GM21619 (cell line): ENCODE measurements at regions not wholly inside any gene's neighbourhood (a gene's known extent, or its start where the extent isn't known, plus 50 kb on each side); places are given as distances from the start of the nearest gene placed in this dataset.

ENCODE experiments used
- ATAC-seq: cut with Tn5 transposase; IDR thresholded peaks from one replicate; pipeline ENCODE4 v1.9.1; 2021; ENCODE audit not compliant: unreplicated experiment

GRCh38 chr12:107318806-107319532 lies 225.6 kb upstream of the CRY1 start:
- no peak for ATAC-seq

DNA sequence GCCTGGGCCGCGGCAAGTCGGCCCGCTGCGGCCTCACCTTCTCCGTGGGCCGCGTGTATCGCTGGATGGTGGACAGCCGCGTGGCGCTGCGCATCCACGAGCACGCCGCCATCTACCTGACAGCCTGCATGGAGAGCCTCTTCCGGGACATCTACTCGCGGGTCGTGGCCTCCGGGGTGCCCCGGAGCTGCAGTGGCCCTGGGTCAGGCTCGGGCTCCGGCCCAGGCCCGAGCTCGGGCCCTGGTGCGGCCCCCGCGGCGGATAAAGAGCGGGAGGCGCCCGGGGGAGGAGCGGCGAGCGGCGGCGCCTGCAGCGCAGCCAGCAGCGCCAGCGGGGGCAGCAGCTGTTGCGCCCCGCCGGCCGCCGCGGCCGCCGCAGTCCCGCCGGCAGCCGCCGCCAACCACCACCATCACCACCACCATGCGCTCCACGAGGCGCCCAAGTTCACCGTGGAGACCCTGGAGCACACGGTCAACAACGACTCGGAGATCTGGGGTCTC lies 226.2 kb upstream of the CRY1 start:
- no peak for ATAC-seq

GRCh38 chr12:107320033-107320928 lies 226.9 kb upstream of the CRY1 start:
- no peak for ATAC-seq

- ATAC-seq: no peak
Observed at GRCh38 chr12:107320929-107321631, 227.7 kb upstream of the CRY1 start.

GRCh38 chr12:107322063-107322462 lies 228.7 kb upstream of the CRY1 start:
- no peak for ATAC-seq

DNA sequence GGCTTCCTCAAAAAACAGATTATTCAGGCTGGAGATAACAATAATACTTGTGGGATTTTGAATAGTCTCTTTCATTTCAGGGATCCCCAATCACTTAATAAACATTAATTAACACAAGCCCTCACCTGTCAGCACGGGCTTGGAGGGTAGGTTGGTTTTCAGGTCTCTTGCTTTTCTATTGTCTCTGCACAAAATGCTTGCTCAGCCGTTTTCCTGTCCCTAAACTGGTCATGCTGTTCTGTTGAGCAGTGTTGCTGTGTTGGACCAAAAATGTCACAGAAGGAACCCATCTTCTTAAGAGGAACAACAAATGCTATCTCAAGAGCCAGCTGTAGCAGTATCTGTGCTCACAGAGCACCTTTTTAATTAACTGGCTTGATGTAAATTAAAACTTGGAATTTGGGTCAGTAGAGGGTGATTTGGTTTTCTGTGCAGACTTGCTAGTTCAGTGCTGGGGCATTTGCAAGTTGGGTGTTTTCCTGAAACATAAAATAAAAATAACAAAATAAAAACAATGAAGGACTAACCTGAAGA lies 231.8 kb upstream of the CRY1 start:
- no peak for ATAC-seq

DNA sequence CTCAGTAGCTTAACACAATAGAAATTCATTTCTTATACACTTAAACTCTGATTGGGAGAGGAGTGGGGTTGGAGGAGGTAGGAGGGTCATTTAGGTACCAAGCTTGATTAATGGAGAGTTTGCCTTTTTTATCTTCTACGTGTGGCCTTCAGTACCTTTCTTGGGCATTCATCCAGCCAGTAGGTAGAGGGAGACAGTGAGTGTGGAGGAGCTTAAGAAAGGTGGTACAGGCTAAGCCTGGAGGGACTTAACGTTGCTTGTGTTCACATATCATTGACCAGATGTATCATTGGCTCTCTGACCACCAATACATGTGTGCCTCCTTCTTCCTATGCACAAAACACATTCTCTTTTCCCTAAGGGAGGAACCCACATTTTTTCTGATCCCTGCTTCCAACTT lies 232.9 kb upstream of the CRY1 start:
- no peak for ATAC-seq

- no peak for ATAC-seq
Observed at GRCh38 chr12:107327651-107328182, 234.4 kb upstream of the CRY1 start.

DNA sequence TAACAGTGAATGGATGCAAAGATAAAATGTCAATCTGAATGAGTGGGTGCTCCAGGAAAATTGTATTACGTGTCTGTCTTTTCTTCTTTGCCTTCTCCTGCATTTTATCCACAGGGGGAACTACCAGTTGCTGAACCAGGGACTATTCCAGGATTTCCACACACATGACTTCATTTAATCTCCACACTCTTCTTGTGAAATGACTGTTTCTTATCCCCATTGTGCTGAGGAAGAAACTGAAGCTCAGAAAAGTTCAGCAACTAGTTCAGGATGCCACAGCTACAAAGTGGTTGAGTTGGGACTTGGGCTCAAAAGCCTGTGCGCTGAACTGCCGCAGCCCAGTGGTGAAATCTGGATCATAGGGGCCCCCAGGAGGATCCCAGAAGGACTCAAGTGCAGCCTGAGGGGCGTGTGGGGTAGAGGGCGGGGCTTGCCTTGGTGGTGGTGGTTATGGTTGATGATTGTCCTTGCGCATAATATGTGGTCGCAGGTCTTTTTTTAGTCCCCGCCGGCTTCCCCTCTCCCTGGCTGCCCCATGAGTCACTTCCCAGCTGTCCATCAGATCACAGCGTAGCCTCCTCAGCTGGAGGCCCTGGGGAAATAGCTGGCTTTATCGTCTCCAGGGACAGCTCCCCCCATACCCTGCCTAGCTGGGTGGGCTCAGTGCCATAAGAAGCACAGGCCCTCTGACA lies 235.2 kb upstream of the CRY1 start:
- peak; percentile 75 for ATAC-seq

- no peak for ATAC-seq
Observed at GRCh38 chr12:107329569-107330324, 236.4 kb upstream of the CRY1 start.

GRCh38 chr12:107330831-107331431 lies 237.6 kb upstream of the CRY1 start:
- ATAC-seq: no peak

DNA sequence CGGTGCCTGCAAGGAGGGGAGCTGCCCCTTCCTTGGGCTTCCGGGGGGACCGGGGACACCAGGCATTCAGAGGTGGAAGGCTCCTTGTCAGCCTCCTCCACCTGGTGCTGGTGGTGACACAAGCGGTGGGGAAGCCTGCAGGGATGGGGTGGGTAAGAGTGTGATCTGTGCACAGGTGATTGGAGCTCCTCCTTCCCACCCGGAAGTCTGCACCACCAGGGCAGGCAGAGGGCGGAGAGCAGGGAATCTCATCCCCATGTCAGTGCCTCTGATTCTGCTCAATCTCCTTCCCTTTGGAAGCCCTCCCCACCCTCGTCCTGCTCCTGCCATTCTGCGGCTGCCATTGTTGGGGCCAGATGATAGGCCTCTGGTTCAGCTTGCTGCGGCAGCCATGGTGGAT lies 238.1 kb upstream of the CRY1 start:
- ATAC-seq: no peak

GRCh38 chr12:107331912-107332311 lies 238.6 kb upstream of the CRY1 start:
- ATAC-seq: no peak

- ATAC-seq: no peak
Observed at GRCh38 chr12:107332743-107333142, 239.4 kb upstream of the CRY1 start.

GRCh38 chr12:107335802-107336570 lies 242.6 kb upstream of the CRY1 start:
- ATAC-seq: no peak

DNA sequence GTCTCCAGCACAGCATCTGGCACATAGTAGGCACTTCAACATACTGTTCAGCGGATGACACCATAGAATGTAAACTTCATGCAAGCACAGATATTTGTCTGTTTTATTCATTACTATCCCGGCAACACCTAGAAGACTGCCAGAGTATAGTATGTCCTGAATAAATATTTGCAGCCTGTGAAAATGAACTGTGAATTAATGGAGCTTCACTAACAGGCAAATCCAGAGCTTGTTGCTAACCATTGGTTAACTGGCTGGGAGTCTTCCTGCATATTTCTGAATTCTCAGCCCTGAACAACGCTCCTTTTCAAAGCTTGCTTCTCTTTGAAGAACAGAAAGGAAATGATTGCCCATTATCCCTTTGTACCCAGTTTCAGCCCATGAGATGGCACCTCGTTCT lies 243.3 kb upstream of the CRY1 start:
- no peak for ATAC-seq

DNA sequence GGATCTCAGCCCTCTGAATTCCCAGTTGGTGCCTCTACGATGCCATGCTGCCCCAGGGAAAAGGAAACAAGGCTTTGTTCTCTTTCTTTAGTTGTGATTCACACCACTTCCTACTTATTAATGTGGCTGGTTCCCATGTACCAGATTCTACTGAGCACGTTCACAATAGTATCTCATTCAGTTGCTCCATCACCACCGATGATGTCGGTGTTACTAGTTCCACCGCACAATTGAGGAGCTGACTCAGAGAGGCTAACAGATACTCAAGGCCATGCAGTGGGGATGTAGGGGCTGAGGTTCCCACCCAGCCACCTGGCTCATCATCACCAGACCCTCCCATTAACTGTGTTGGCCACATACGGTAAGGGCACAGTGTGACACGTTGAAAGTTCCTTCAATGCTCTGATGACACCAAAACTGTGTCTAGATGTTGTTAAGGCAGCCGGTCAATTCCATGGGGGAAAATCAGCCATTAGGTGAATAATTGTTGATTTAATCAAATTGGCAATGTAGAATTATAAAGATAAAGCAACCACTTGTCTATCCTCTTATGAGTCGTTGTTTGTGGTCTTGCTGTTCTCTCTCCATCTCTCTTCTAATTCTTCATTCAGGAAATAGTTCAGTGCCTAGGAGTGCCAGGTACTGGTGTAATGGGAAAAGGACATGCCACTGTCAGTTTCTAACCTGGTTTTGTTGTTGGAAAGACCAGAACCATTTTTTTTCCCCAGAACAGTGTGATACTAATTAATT lies 244.2 kb upstream of the CRY1 start:
- no peak for ATAC-seq

GRCh38 chr12:107339487-107339886 lies 246.1 kb upstream of the CRY1 start:
- ATAC-seq: no peak
